PC-9 (cell line): ENCODE measurements at regions not wholly inside any gene's neighbourhood (a gene's known extent, or its start where the extent isn't known, plus 50 kb on each side); places are given as distances from the start of the nearest gene placed in this dataset.

Experiments
- BruUV-seq: library from RNA; stranded (reverse); fragments of 400-500 nt; replicated peaks from 2 replicates; lab custom pipeline; 2021; lab: Mats Ljungman, UMichigan
- CTCF ChIA-PET: fragments of 300-600 bp; sonication (Branson Sonifier 250); formaldehyde crosslinking; loops from one replicate; lab custom pipeline; 2022; ENCODE audit warnings: antibody characterized with exemption; lab: Charles Lee
- POLR2A ChIA-PET: fragments of 300-600 bp; sonication (Branson Sonifier 250); formaldehyde crosslinking; loops from one replicate; lab custom pipeline; 2022; ENCODE audit warnings: antibody characterized with exemption; ENCODE audit not compliant: unreplicated experiment; lab: Charles Lee
- DNase-seq, 2 experiments: peaks; one replicate each; pipeline versions ENCODE4 v3.0.0 to v3.0.0-alpha.2; 2015 to 2022; ENCODE audit warnings: mixed read lengths in 1 of 2
- H2AFZ ChIP-seq: fragments of 200-600 bp; sonication (generic); 2 replicates; pipeline ENCODE4 v1.8.1; 2017; ENCODE audit warnings: antibody characterized with exemption
- H3F3A ChIP-seq: fragments of 200-600 bp; sonication (generic); 2 replicates; pipeline ENCODE4 v1.8.1; 2017; ENCODE audit warnings: antibody characterized with exemption, mild to moderate bottlenecking, low read depth; ENCODE audit not compliant: insufficient read depth
- H3K27ac ChIP-seq: fragments of 200-600 bp; sonication (generic); 2 replicates; pipeline ENCODE4 v1.6.1; 2016; ENCODE audit warnings: mixed run types
- H3K27me3 ChIP-seq: fragments of 200-600 bp; sonication (generic); 2 replicates; pipeline ENCODE4 v1.6.1; 2016; ENCODE audit warnings: low read depth, mixed run types; ENCODE audit not compliant: insufficient read depth
- H3K36me3 ChIP-seq: fragments of 200-600 bp; sonication (generic); 2 replicates; pipeline ENCODE4 v1.6.1; 2016; ENCODE audit warnings: low read depth, mixed run types
- H3K4me1 ChIP-seq: fragments of 200-600 bp; sonication (generic); replicated peaks from 2 replicates; pipeline ENCODE4 v1.6.1; 2016; ENCODE audit warnings: mixed run types; ENCODE audit not compliant: insufficient read depth
- H3K4me2 ChIP-seq: fragments of 200-600 bp; sonication (generic); 2 replicates; pipeline ENCODE4 v1.6.1; 2017; ENCODE audit warnings: mixed run types
- H3K4me3 ChIP-seq: fragments of 200-600 bp; sonication (generic); 2 replicates; pipeline ENCODE4 v1.6.1; 2016; ENCODE audit warnings: mixed run types
- H3K79me2 ChIP-seq: fragments of 200-600 bp; sonication (generic); 2 replicates; pipeline ENCODE4 v1.6.1; 2017; ENCODE audit warnings: low read depth, mixed run types
- H3K9me2 ChIP-seq: fragments of 200-600 bp; sonication (generic); 2 replicates; pipeline ENCODE4 v1.8.1; 2017; ENCODE audit warnings: mild to moderate bottlenecking; ENCODE audit not compliant: insufficient read depth
- H3K9me3 ChIP-seq: fragments of 200-600 bp; sonication (generic); 2 replicates; pipeline ENCODE4 v1.8.1; 2016; ENCODE audit warnings: low read depth; ENCODE audit not compliant: insufficient read depth
- H4K20me1 ChIP-seq: fragments of 200-600 bp; sonication (generic); 2 replicates; pipeline ENCODE4 v1.8.1; 2017; ENCODE audit not compliant: insufficient read depth
- EZH2 ChIP-seq: fragments of 200-600 bp; sonication (generic); IDR thresholded peaks from 2 replicates; pipeline ENCODE4 v1.8.0; 2017; ENCODE audit warnings: antibody characterized with exemption, low read depth
- intact Hi-C: fragments of 100-400 bp; cut with micrococcal nuclease; formaldehyde crosslinking; loops from one replicate; pipeline ENCODE4 v1.10.0; 2022; ENCODE audit not compliant: unreplicated experiment
- TF ChIP-seq, protein P1 (sequence below): fragments of 200-600 bp; sonication (generic); conservative IDR thresholded peaks from 2 replicates; pipeline ENCODE4 v1.6.1; 2017; ENCODE audit warnings: mixed run types, antibody characterized with exemption, mild to moderate bottlenecking, moderate library complexity

- Histone ChIP-seq H3K4me3 (no peak overlapping the region), H4K20me1 (no peaks in the 10 kb centered on the region), H3K79me2 (no peaks in the 10 kb centered on the region), H3K9me3 (no peaks in the 10 kb centered on the region), H3K27ac (no peak overlapping the region), H2AFZ (no peak overlapping the region), H3K27me3 (peaks cover 14% of the 10 kb centered on the region; the same call in 1 of the 2 replicates), H3K4me1 (no peaks in the 10 kb centered on the region), H3K4me2 (no peak overlapping the region), H3F3A (no peaks in the 10 kb centered on the region), H3K9me2 (no peaks in the 10 kb centered on the region), H3K36me3 (no peaks in the 10 kb centered on the region)
- CTCF ChIA-PET, result no interaction called here
- no peak for DNase-seq
- no TSS peak for BruUV-seq
- intact Hi-C loops, result no loop called here
- POLR2A ChIA-PET, result no interaction called here
- TF ChIP-seq, protein P1, sequence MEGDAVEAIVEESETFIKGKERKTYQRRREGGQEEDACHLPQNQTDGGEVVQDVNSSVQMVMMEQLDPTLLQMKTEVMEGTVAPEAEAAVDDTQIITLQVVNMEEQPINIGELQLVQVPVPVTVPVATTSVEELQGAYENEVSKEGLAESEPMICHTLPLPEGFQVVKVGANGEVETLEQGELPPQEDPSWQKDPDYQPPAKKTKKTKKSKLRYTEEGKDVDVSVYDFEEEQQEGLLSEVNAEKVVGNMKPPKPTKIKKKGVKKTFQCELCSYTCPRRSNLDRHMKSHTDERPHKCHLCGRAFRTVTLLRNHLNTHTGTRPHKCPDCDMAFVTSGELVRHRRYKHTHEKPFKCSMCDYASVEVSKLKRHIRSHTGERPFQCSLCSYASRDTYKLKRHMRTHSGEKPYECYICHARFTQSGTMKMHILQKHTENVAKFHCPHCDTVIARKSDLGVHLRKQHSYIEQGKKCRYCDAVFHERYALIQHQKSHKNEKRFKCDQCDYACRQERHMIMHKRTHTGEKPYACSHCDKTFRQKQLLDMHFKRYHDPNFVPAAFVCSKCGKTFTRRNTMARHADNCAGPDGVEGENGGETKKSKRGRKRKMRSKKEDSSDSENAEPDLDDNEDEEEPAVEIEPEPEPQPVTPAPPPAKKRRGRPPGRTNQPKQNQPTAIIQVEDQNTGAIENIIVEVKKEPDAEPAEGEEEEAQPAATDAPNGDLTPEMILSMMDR, result no peak
- no peak for TF ChIP-seq EZH2
Observed at GRCh38 chr15:48031466-48031865, 89.3 kb upstream of the SLC24A5 start.

GRCh38 chr15:48031973-48032372 is 88.8 kb upstream of the SLC24A5 start:
- H3K9me2 ChIP-seq, result no peaks in the 10 kb centered on the region
- CTCF ChIA-PET, result no interaction called here

DNA sequence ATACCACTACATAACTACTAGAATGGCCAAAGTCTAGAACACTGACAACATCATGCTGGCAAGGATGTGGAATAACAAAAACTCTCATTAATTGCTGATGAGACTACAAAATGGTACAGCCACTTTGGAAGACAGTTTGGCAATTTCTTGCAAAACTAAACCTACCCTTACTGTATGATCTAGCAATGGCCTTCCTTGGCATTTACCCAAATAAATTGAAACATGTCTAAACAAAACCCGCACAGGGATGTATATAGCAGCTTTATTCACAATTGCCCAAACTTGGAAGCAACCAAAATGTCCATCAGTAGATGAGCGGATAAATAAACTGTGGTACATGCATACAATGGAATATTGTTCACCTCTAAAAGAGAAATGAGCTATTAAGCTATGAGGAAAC is 87.9 kb upstream of the SLC24A5 start:
- ChIA-PET CTCF (no interaction called here), POLR2A (no interaction called here)
- Histone ChIP-seq H3K27me3 (peaks cover 10% of the 10 kb centered on the region; the same call in 1 of the 2 replicates), H3K4me3 (no peak overlapping the region), H3F3A (no peaks in the 10 kb centered on the region), H3K4me1 (no peaks in the 10 kb centered on the region), H3K4me2 (no peak overlapping the region), H3K36me3 (no peaks in the 10 kb centered on the region), H3K27ac (no peak overlapping the region), H4K20me1 (no peaks in the 10 kb centered on the region), H3K79me2 (no peaks in the 10 kb centered on the region), H3K9me3 (no peaks in the 10 kb centered on the region), H2AFZ (no peak overlapping the region), H3K9me2 (no peaks in the 10 kb centered on the region)
- BruUV-seq, result no TSS peak
- no peak for DNase-seq
- intact Hi-C loops, result no loop called here
- TF ChIP-seq EZH2, result no peak
- TF ChIP-seq, protein P1, result no peak

More at GRCh38 chr15:48031973-48032372, 88.8 kb upstream of the SLC24A5 start:
- H3K27ac ChIP-seq, result no peak overlapping the region
- no peaks in the 10 kb centered on the region for H3K9me3 ChIP-seq
- H3K79me2 ChIP-seq, result no peaks in the 10 kb centered on the region
- no peak overlapping the region for H3K4me3 ChIP-seq
- DNase-seq, result no peak
- no peaks in the 10 kb centered on the region for H3K4me1 ChIP-seq
- POLR2A ChIA-PET, result no interaction called here
- no TSS peak for BruUV-seq
- no peaks in the 10 kb centered on the region for H3F3A ChIP-seq
- no peaks in the 10 kb centered on the region for H4K20me1 ChIP-seq
- no peak overlapping the region for H3K4me2 ChIP-seq
- H3K36me3 ChIP-seq, result no peaks in the 10 kb centered on the region
- intact Hi-C loops, result no loop called here
- no peak overlapping the region for H2AFZ ChIP-seq
- TF ChIP-seq, protein P1, result no peak
- no peak for TF ChIP-seq EZH2
- H3K27me3 ChIP-seq, result peaks cover 14% of the 10 kb centered on the region; the same call in 1 of the 2 replicates
